ENCODE measurements at regions not wholly inside any gene's neighbourhood (a gene's known extent, or its start where the extent isn't known, plus 50 kb on each side); places are given as distances from the start of the nearest gene placed in this dataset.

- TF ChIP-seq CTCF (conservative IDR thresholded peaks at IDR 0.05 in 1 of 2, IDR thresholded peaks at IDR 0.05 in 1 of 2; ENCODE audit: low read depth in 1 of 2, low read length in 2 of 2) (no peak), EZH2 (IDR thresholded peaks at IDR 0.05; ENCODE audit: low read length, missing control alignments) (no peak)
These were observed 172.2 kb upstream of the NCKAP5 start for GRCh38 chr2:133740500-133740899.
